OCI-LY7 (cell line): ENCODE measurements at regions not wholly inside any gene's neighbourhood (a gene's known extent, or its start where the extent isn't known, plus 50 kb on each side); places are given as distances from the start of the nearest gene placed in this dataset.

ENCODE experiments used
- BruUV-seq: library from RNA; stranded (reverse); fragments of 400-500 nt; replicated peaks from 2 replicates; lab custom pipeline; 2021; lab: Mats Ljungman, UMichigan
- CTCF ChIA-PET: fragments of 300-600 bp; sonication (Branson Sonifier 250); formaldehyde crosslinking; loops from one replicate; lab custom pipeline; 2022; ENCODE audit warnings: antibody characterized with exemption; ENCODE audit not compliant: unreplicated experiment; lab: Charles Lee
- POLR2A ChIA-PET: fragments of 300-600 bp; sonication (Branson Sonifier 250); formaldehyde crosslinking; loops from one replicate; lab custom pipeline; 2022; ENCODE audit warnings: antibody characterized with exemption; lab: Charles Lee
- DNase-seq: peaks from one replicate; pipeline ENCODE4 v3.0.0-alpha.2; 2015; ENCODE audit warnings: low spot score
- H2AFZ ChIP-seq: fragments of 200-600 bp; sonication (generic), shearing (Covaris generic); 2 replicates; pipeline ENCODE4 v1.6.1; 2014; ENCODE audit warnings: mild to moderate bottlenecking, antibody characterized with exemption, low read length, moderate library complexity
- H3K27ac ChIP-seq: fragments of 200-600 bp; sonication (generic); 2 replicates; pipeline ENCODE4 v1.5.1; 2014; ENCODE audit warnings: mixed run types, low read depth, mild to moderate bottlenecking, moderate library complexity, low read length, inconsistent platforms; ENCODE audit not compliant: poor library complexity, severe bottlenecking
- H3K36me3 ChIP-seq: fragments of 200-600 bp; sonication (generic); 2 replicates; pipeline ENCODE4 v1.6.1; 2014; ENCODE audit warnings: mild to moderate bottlenecking, antibody characterized with exemption, low read length, moderate library complexity, mixed read lengths; ENCODE audit not compliant: insufficient read depth
- H3K4me1 ChIP-seq: fragments of 200-600 bp; sonication (generic); 2 replicates; pipeline ENCODE4 v1.5.1; 2014; ENCODE audit warnings: mild to moderate bottlenecking, low read length; ENCODE audit not compliant: insufficient read depth, poor library complexity, severe bottlenecking
- H3K4me2 ChIP-seq: fragments of 200-600 bp; sonication (generic); 2 replicates; pipeline ENCODE4 v1.6.1; 2014; ENCODE audit warnings: mild to moderate bottlenecking, low read length
- H3K4me3 ChIP-seq: fragments of 200-600 bp; sonication (generic); 2 replicates; pipeline ENCODE4 v1.5.1; 2014; ENCODE audit warnings: mild to moderate bottlenecking, low read depth, low read length; ENCODE audit not compliant: poor library complexity, severe bottlenecking
- H3K79me2 ChIP-seq: fragments of 200-600 bp; sonication (generic); 2 replicates; pipeline ENCODE4 v1.6.1; 2016; ENCODE audit warnings: low read depth, mild to moderate bottlenecking, low read length, moderate library complexity, mixed read lengths; ENCODE audit not compliant: insufficient read depth
- H3K9me2 ChIP-seq: fragments of 200-600 bp; sonication (generic); 2 replicates; pipeline ENCODE4 v1.6.1; 2016; ENCODE audit warnings: mild to moderate bottlenecking, low read length, mixed read lengths; ENCODE audit not compliant: insufficient read depth
- H3K9me3 ChIP-seq: fragments of 200-600 bp; sonication (generic); 2 replicates; pipeline ENCODE4 v1.6.1; 2014; ENCODE audit warnings: mild to moderate bottlenecking, mixed run types, low read length, mixed read lengths
- H4K20me1 ChIP-seq: fragments of 200-600 bp; sonication (generic); 2 replicates; pipeline ENCODE4 v1.6.1; 2014; ENCODE audit warnings: mild to moderate bottlenecking, antibody characterized with exemption, low read length, moderate library complexity, mixed read lengths; ENCODE audit not compliant: insufficient read depth
- EZH2phosphoT487 ChIP-seq: fragments of 200-600 bp; sonication (generic); IDR thresholded peaks from 2 replicates; pipeline ENCODE4 v1.6.1; 2018; ENCODE audit warnings: low read depth, borderline replicate concordance, mild to moderate bottlenecking, mixed run types, antibody characterized with exemption, low read length, moderate library complexity, mixed read lengths
- intact Hi-C: fragments of 100-400 bp; cut with micrococcal nuclease; formaldehyde crosslinking; loops from one replicate; pipeline ENCODE4 v1.10.0; 2022; ENCODE audit not compliant: unreplicated experiment
- TF ChIP-seq, protein P1 (sequence below): fragments of 200-600 bp; sonication (generic); conservative IDR thresholded peaks from 2 replicates; pipeline ENCODE4 v1.5.1; 2014; ENCODE audit warnings: mild to moderate bottlenecking, antibody characterized with exemption, low read length, moderate library complexity, mixed read lengths

DNA sequence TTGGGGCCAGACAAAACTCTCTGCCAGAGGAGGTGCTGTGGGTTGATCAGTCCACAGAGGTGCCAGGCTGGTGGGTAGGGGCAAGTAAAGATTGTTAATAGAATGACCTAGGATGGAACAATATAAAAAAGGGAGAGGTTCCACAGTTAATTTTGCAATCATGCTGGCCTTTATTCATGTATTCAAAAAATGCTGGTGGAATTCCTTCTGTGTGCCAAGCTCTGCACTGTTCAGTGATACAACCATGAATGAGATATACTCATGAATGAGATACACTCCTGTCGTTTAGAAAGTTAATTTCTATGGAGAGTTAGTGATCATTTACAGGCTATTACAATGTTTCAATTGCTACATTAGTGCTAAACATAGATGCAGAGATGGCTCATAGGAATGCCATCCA is 252.6 kb upstream of the RMST start:
- POLR2A ChIA-PET: no interaction called here
- H3K36me3 ChIP-seq: no peaks in the 10 kb centered on the region
- no TSS peak for BruUV-seq
- no peaks in the 10 kb centered on the region for H3K9me2 ChIP-seq
- H3K9me3 ChIP-seq: no peaks in the 10 kb centered on the region
- H3K4me1 ChIP-seq: no peaks in the 10 kb centered on the region
- CTCF ChIA-PET: no interaction called here
- no peak overlapping the region for H3K4me2 ChIP-seq
- no peak overlapping the region for H3K4me3 ChIP-seq
- no peaks in the 10 kb centered on the region for H3K79me2 ChIP-seq
- no peak for DNase-seq
- no peak overlapping the region for H2AFZ ChIP-seq
- H4K20me1 ChIP-seq: no peaks in the 10 kb centered on the region
- intact Hi-C loops: no loop called here
- no peak overlapping the region for H3K27ac ChIP-seq
- no peak for TF ChIP-seq EZH2phosphoT487
- TF ChIP-seq, protein P1, sequence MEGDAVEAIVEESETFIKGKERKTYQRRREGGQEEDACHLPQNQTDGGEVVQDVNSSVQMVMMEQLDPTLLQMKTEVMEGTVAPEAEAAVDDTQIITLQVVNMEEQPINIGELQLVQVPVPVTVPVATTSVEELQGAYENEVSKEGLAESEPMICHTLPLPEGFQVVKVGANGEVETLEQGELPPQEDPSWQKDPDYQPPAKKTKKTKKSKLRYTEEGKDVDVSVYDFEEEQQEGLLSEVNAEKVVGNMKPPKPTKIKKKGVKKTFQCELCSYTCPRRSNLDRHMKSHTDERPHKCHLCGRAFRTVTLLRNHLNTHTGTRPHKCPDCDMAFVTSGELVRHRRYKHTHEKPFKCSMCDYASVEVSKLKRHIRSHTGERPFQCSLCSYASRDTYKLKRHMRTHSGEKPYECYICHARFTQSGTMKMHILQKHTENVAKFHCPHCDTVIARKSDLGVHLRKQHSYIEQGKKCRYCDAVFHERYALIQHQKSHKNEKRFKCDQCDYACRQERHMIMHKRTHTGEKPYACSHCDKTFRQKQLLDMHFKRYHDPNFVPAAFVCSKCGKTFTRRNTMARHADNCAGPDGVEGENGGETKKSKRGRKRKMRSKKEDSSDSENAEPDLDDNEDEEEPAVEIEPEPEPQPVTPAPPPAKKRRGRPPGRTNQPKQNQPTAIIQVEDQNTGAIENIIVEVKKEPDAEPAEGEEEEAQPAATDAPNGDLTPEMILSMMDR: no peak

DNA sequence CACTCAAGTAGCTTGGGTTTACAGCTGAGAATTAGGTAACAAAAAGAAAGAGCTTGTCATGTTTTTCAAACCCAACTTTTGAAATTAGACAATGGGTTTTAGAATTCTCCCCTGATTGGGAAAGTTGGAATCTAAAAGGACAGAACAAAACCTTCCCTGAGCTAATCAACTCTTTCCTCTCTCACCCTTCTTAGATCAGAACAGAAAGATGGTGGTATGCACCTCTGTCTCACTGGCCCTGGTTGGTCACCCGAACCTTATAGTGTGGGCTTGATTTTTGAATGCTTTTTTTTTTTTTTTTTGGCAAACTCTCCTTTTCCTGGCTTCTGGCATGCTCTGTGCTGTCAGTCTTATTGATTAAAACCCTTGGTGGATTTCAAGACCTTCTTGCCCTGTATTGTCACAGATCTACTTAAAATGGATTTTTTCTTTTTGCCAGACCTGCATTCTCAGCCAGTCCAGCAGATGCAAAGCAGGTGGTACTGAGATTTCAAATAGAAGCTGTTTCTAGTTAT is 251.1 kb upstream of the RMST start:
- no peaks in the 10 kb centered on the region for H3K36me3 ChIP-seq
- H3K79me2 ChIP-seq: no peaks in the 10 kb centered on the region
- no peaks in the 10 kb centered on the region for H4K20me1 ChIP-seq
- H3K9me3 ChIP-seq: no peaks in the 10 kb centered on the region
- ChIA-PET CTCF (no interaction called here), POLR2A (interaction anchor here (0.7 kb wide), 1 partner anchor 1242 kb away, joined by 4 read pairs; no protein-coding TSS in a partner anchor)
- no peaks in the 10 kb centered on the region for H3K9me2 ChIP-seq
- no peak overlapping the region for H3K4me3 ChIP-seq
- no peak for TF ChIP-seq EZH2phosphoT487
- TF ChIP-seq, protein P1: no peak
- no TSS peak for BruUV-seq
- no peak for DNase-seq
- H3K27ac ChIP-seq: no peak overlapping the region
- no peaks in the 10 kb centered on the region for H3K4me1 ChIP-seq
- H3K4me2 ChIP-seq: no peak overlapping the region
- intact Hi-C loops: no loop called here
- H2AFZ ChIP-seq: no peak overlapping the region

DNA sequence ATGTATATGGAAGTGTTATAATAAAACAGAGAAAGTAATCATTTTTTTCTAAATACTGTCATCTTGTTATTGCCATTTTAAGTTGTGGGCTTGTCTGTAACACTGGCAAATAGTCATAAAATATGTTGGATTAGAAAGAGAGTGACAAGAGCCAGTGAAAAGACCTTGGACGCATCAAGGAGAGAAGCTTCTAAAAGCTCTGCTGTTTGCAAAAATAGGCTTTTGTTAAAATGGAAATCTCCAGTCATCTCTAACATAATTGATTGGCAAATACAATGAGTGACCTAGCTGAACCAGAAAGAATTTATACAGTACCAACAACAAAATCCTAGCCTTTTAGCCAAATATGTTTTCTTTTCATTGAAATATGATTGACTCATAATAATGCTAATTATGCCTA is 245.8 kb upstream of the RMST start:
- Histone ChIP-seq H3K36me3 (no peaks in the 10 kb centered on the region), H2AFZ (no peak overlapping the region), H3K9me3 (no peaks in the 10 kb centered on the region), H3K4me3 (no peak overlapping the region), H4K20me1 (no peaks in the 10 kb centered on the region), H3K4me2 (no peak overlapping the region), H3K9me2 (no peaks in the 10 kb centered on the region), H3K27ac (no peak overlapping the region), H3K4me1 (no peaks in the 10 kb centered on the region), H3K79me2 (no peaks in the 10 kb centered on the region)
- ChIA-PET POLR2A (no interaction called here), CTCF (no interaction called here)
- intact Hi-C loops: no loop called here
- BruUV-seq: no TSS peak
- DNase-seq: no peak
- no peak for TF ChIP-seq EZH2phosphoT487
- TF ChIP-seq, protein P1: no peak
